GM12892 (cell line): ENCODE measurements at regions not wholly inside any gene's neighbourhood (a gene's known extent, or its start where the extent isn't known, plus 50 kb on each side); places are given as distances from the start of the nearest gene placed in this dataset.

Experiments
- DNase-seq: peaks from one replicate; pipeline ENCODE4 v3.0.0; 2011; ENCODE audit not compliant: insufficient read length
- FAIRE-seq: peaks from 2 replicates; lab custom pipeline; 2011; peaks lifted over from hg19 to GRCh38; lab: Jason Lieb, UNC
- POLR2A ChIP-seq: IDR thresholded peaks from 2 replicates; pipeline ENCODE4 v1.6.1; 2011; ENCODE audit warnings: low read depth, low read length, control low read depth
- POLR2AphosphoS5 ChIP-seq: IDR thresholded peaks from 2 replicates; pipeline ENCODE4 v1.6.1; 2011; ENCODE audit warnings: low read depth, low read length, control low read depth
- TAF1 ChIP-seq: IDR thresholded peaks from 2 replicates; pipeline ENCODE4 v1.6.1; 2011; ENCODE audit warnings: low read depth, mild to moderate bottlenecking, control low read depth, low read length, borderline replicate concordance

GRCh38 chr1:199168888-199169585 lies 530.2 kb downstream of the PTPRC start:
- no peak for FAIRE-seq
- DNase-seq = no peak
- no peak for TF ChIP-seq TAF1
- no peak for TF ChIP-seq POLR2AphosphoS5
- TF ChIP-seq POLR2A = no peak

GRCh38 chr1:199170711-199171110 lies 531.9 kb downstream of the PTPRC start:
- FAIRE-seq = no peak
- no peak for DNase-seq
- no peak for TF ChIP-seq POLR2AphosphoS5
- TF ChIP-seq TAF1 = no peak
- TF ChIP-seq POLR2A = no peak

GRCh38 chr1:199172171-199173124 lies 533.6 kb downstream of the PTPRC start:
- peak; percentile 70 for FAIRE-seq

GRCh38 chr1:199173356-199173755 lies 534.5 kb downstream of the PTPRC start:
- no peak for TF ChIP-seq POLR2AphosphoS5
- TF ChIP-seq POLR2A = no peak
- TF ChIP-seq TAF1 = no peak
- DNase-seq (no peak), FAIRE-seq (peak; percentile 84)

More at GRCh38 chr1:199172171-199173124, 533.6 kb downstream of the PTPRC start:
- DNase-seq = no peak
- TF ChIP-seq TAF1 = no peak
- no peak for TF ChIP-seq POLR2A
- TF ChIP-seq POLR2AphosphoS5 = no peak

- DNase-seq = no peak
- TF ChIP-seq TAF1 (no peak), POLR2A (no peak), POLR2AphosphoS5 (no peak)
- FAIRE-seq = no peak
Observed at GRCh38 chr1:199174336-199174735, 535.5 kb downstream of the PTPRC start.

GRCh38 chr1:199176713-199177112 lies 537.9 kb downstream of the PTPRC start:
- no peak for TF ChIP-seq TAF1
- TF ChIP-seq POLR2A = no peak
- DNase-seq = no peak
- FAIRE-seq = no peak

GRCh38 chr1:199177241-199177640 lies 538.4 kb downstream of the PTPRC start:
- FAIRE-seq (no peak), DNase-seq (no peak)
- TF ChIP-seq POLR2A = no peak
- TF ChIP-seq POLR2AphosphoS5 = no peak
- no peak for TF ChIP-seq TAF1

- FAIRE-seq (no peak), DNase-seq (no peak)
- TF ChIP-seq POLR2A (no peak), TAF1 (no peak), POLR2AphosphoS5 (no peak)
Observed at GRCh38 chr1:199178646-199179045, 539.8 kb downstream of the PTPRC start.

- no peak for TF ChIP-seq POLR2AphosphoS5
- TF ChIP-seq TAF1 = no peak
- no peak for TF ChIP-seq POLR2A
- FAIRE-seq = no peak
- DNase-seq = no peak
Observed at GRCh38 chr1:199182186-199182843, 543.5 kb downstream of the PTPRC start.

GRCh38 chr1:199184180-199184579 lies 545.3 kb downstream of the PTPRC start:
- FAIRE-seq (no peak), DNase-seq (no peak)
- TF ChIP-seq TAF1 (no peak), POLR2AphosphoS5 (no peak)

GRCh38 chr1:199194862-199195261 lies 556.0 kb downstream of the PTPRC start:
- DNase-seq = no peak
- no peak for FAIRE-seq
- TF ChIP-seq TAF1 = no peak
- TF ChIP-seq POLR2AphosphoS5 = no peak
- no peak for TF ChIP-seq POLR2A
